ENCODE measurements at regions not wholly inside any gene's neighbourhood (a gene's known extent, or its start where the extent isn't known, plus 50 kb on each side); places are given as distances from the start of the nearest gene placed in this dataset.
A peak's percentile ranks its signal among the peaks of the same experiment; 100 is the strongest.

DNA sequence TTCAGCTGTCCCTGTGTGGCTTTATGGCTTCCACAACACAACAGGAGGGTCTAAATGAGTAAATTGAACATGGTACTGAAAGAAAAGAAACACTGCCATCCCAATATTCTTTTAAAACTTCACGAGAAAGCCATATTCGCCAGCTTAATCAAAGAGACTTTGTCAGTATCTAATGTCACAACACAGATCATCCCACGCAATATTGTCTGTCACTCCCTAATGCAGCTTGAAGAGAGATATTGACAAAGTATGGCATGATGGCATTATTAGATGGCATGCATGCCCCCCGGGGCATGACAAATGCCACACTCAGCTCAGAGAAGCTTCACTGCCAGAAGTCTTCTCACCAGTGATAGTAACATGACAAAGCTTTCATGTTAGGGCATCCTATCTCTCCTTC is 197.8 kb downstream of the TTC8 start:
- no peak for DNase-seq

DNA sequence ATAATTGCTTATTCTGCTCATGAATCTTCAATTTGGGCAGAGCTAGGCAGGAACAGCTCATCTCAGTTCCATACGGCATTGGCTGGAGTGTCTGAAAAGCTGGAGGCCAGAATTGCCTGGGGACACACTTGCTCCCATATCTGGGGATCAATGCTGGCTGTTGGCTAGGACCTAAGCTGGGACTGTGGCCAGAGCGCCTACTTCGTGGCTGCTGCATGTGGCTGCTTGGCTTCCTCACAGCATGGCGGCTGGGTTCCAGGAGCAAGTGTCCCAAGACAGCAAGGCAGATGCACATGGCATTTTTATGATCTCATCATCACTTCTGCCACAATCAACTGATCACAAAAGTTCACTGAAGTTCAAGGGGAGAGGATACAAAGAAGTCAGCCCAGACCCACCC is 200.2 kb downstream of the TTC8 start:
- DNase-seq: no peak

DNA sequence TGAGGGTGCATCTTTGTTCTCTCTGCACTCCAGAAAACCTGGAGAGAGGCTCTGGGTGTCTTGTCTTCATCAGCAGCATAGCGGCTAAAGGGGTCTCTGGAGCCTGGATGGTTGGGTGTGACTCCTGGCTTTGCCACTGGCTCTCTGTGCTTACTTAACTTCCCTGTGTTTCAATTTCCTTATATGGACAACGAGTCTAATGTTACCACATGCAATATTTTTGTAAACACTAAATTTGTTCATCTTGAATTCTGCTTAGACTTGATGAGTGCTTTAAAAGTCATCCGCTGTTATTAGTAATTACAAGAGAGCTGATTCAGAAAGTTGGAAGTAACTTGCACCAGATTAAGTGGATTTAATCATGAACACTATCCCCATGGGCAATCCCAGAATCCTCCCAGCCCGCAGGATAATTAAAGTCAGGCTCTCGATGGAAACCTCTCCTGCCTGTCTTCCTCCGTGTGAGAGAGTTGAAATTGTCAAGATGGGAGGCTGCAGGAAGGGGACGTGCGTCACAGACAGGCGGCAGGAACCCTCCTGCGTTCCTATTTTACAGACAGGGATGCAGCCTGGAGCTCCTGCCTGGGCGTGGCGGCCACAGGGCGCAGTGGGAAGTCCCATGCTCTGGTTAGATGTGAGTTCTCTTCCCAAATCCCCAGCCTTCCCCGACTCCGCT is 201.2 kb downstream of the TTC8 start:
- DNase-seq: no peak

DNA sequence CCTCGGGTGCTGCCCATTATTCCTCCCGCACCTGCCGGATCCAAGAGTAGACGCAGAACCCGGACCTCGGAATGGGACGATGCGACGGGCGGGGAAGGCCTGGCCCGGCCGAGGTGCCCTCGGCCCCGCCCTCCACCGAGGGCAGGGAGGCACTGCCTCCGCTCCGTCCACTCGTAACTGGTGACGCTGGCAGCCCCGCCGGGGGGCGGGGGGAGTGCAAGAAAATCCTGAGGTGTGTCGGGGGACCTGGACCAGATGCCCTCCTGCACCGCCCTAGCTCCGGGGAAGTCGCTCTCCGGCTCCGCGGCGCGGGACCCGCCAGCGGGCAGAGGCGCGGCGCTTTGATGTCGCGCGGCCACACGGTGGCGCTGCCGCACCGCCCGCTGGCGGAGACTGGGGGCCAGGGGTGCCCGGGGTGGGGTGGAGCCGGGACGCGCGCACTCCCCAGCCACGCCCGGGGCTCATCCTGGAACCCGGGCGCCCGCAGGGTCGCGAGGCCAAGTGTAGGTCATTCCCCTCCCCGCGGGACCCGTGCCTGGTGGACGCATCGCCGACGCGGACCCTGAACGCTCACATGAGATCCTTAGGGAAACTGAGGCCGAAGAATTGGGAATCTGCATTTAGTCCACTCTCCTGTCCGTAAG is 202.8 kb downstream of the TTC8 start:
- DNase-seq: peak; percentile 72

DNA sequence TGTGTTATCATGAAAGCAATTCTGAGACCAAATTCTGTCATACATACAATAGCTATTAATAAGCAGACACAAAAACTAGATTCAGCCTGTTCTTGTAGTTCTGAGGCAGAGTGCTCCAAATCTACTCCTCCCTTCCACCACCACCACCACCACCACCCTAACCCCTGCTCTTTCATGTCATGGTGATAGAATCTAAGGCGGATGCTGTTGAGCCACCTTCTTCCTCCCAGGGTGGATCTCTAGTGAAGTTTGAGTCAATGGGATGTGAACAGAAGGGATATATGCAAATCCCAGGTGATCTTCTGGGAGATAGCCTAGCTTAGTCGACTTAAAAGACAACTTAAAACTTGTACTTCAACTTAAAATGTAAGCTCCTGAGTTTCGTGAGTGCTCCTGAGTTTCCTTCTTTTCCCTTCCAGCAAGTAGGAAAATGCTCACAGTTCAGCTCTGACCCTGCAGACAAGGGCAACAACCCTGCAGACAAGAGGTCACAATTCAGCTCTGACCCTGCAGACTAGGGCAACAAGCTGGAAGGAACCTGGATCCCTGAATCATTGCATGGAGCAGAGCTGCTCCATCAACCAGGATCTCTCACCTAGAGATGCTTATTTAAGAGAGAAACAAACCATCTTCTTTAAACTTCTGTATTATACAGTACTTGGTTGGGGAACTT is 204.1 kb downstream of the TTC8 start:
- no peak for DNase-seq

DNA sequence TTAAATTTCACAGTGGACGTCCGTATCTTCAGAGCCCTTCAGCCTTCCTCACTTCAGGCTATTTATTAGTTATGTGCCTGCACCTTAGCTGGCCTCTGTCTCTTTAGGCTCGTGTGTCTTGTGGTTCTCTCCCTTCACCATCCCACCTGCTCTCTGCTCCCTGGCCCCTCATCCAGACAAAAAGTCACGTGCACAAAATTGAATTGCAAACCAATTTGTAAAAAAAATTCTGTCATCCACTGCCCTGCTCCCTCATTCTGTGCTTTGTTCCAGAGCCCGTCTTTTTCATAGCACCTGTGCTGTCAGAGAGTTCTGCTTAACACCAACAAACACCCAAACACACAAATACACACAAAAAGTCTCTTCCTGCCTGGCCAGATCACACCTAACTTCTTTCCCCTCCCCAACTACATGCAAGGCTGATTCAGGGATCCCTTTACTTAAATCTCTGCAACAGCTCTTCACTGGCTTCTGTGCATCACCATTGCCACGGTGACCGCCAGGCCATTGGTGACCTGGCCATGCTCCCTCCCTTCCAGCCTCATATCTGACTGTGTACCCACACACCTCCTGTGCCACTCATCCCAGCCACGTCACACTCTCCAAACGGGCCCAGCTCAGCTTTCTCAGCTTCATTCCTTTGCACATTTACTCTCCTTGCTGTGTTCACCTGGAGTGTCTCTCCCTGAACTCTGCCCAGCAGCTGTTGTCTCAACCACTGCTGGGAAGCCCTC is 205.7 kb downstream of the TTC8 start:
- DNase-seq: no peak

DNA sequence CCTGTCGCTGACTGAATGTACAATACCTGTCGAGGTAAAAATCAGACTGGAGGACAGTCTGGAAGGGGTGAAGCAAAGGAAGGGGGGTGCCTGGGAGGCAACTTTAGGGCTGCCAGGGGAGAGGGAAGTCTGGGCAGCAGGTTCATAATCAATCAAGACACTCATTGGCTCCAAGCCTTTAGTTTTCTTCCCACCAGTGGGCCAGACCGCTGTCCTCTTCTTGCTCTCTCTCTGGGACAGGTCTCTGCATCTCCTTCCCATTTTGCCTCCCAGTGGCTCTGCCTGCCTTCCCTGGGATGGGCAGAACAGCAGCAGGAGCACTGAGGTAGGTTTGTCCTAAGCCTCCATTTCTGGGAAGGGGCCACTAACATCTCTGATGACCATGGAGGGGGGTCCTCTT is 206.5 kb downstream of the TTC8 start:
- no peak for DNase-seq

DNA sequence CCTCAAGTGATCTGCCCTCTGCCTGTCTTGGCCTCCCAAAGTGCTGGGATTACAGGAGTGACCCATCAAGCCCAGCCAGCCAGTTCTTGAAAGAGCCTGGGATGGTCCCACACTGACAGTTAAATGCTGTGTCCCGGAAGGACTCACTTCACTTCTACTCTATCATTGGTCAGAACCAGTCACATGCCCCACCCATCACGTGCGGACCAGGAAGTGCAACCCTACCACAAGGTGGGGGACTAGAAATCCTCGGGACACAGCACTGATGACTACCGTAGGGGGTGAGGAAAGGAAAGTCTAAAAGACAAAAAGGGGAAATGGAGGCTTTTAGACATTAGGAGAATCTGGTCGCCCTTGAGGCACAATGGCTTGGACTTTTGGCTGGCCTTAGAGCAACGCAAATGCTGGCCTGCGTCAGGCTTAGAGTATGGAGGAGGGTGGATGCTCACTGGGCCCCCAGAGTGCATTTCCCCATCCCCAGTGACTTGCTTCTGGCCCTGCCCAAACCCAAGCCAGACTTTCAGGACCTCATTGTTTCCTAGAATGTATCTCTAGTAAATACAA is 207.7 kb downstream of the TTC8 start:
- DNase-seq: no peak

DNA sequence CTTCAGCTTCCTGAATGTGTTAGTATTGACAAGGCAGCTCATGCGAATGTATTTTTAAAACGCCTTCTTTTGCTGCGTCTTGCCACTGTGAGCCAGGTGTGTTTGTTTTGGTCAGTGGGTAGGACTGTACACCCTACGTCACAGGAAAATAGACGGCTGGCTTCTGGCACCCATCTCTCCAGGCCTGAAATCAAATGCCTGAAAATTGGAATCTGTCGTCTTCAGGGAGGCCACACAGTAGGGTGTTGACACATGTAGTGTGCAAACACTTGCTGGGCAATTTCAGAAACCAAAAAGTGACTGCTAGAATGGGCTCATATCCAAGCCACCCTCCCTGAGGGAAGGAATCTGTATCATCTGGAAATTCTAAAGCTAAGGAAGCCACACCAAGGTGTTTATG is 209.3 kb downstream of the TTC8 start:
- DNase-seq: no peak

DNA sequence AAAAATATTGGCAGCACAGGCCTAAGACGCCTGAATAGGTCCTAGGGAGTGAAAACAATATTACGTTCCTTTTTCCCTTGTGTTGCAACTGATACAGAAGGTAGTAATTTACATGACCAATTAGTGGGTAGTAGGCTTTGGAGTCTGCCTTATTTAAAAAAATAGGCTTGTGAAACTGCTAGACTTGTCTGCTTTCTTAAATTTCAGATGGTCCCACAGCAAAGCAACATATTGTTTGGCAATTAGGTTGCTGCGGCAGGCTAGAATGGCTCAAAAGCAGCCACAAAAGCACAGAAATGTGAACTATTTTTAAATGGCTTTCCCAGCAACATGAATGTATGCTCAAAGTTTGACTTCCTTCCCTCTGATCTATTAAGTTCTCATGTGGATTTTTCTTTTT is 211.9 kb downstream of the TTC8 start:
- peak; percentile 5 for DNase-seq

DNA sequence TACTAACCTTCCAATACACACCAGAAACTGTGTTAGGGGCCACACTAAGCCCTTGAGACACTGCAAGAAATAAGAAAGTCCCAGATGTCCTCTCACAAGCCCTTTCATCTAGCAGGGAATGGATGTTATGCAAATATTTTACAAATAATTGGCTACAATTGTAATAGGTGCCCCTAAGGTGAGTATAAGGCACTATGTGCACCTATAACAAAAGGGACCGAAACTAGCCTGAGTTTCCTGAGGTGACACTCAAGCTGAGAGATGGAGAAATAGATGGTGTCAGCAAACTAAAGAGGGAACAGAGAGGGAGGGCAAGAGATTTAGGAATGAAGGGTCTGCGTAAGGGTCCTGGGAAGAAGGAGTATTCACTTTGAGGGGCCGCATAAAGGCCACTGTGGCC is 212.6 kb downstream of the TTC8 start:
- DNase-seq: peak; percentile 0

DNA sequence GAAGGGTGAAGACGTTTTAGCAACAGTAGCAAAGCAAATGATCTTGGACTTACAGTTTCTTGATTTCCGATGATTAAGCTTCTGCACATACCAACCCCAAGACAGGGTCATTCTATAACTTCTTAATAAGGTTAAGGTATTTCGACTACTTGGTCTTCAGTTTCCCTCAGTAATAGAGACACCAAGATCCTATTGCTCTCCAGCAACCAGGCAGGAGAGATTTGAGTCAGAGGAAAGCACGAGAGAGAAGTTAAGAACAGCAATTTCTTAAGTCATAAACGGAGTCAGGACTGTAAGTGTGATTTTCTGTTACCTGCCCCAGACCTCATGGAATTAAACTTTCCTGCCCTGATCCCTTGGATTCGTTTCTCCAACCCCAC is 215.6 kb downstream of the TTC8 start:
- no peak for DNase-seq

DNA sequence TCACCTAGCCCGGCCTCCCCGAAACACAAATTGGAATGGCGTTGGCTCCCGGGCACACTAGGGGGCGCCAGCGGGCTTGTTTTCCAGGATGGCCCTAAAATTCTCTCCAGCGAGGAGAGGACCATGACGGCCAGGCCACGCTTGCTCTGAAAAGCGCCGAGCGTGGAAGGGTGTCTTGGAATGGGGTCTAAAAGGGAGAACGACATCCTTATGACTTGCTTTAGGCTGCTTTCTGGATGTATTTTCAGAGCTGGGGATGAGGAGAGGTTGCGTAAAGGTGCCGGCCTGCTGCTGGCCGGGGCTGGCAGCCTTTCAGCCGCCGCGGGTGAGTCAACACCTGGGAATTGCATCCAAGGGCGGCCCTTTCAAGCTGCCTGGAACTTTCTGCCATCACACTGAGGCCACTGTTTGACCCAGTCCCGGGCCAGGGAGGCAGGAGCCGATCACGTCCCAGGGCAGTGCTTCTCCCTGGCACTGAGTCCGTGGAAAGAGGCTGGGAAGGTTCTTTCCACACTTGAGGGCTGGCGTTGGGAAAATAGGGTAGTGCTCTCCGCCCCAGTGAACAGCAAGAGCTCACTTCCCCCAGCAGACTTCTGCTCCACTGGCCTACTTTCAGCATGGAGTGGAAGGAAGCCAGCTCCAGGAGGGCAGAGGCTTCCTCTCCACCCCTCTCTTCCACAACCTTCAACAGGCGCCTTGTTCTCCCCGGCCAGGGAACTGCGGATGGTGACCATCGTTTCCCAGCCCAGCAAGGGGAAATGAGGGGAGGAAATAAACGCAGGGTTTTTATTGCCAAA is 216.2 kb downstream of the TTC8 start:
- peak; percentile 95 for DNase-seq

DNA sequence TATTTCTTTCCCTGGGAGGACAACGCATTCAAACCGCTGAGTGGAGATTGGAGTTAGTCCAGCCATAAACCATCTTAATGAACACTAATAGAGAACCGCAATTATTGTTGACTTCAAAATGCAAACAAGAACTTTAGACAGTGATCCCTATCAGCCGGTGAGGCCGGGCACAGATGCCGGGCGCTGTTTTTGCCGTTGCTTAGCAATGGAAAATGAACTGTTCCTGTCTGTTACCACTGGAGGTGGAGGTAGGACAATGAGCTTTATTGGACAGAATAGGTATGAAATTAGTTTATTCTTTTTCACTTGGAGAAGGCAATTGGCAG is 216.8 kb downstream of the TTC8 start:
- DNase-seq: no peak

DNA sequence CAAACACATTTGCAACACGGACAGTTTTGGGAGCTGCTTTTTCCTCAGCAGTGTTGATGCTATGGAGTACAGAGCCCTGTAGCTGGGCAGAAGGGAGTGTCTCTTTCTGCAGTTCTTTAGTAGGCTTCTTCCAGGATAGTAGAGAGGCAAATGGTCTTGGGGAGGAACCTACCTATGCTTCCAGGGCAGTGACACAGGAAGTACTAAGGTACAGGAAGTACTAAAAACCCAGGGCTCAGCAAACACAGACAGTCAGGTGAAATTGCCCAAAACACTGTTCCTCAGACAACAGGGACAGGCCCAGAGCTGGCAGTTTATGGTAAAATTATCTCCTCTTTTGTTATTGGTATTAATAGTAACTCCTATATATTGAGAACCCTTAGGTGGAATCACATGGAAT is 217.6 kb downstream of the TTC8 start:
- no peak for DNase-seq

DNA sequence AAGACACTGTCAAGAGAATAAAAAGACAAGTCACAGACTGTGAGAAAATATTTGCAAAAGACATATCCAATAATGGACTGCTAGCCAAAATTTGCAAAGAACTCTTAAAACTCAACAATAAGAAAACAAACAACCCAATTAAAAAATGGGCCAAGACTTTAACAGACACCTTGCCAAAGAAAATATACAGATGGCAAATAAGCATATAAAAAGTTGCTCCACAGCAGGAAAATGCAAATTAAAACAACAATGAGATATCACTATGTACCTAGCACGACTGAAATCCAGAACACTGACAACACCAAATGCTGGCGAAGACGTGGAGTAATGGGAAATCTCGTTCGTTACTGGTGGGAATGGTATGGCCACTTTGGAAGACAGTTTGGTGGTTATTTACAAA is 228.9 kb downstream of the TTC8 start:
- DNase-seq: no peak

DNA sequence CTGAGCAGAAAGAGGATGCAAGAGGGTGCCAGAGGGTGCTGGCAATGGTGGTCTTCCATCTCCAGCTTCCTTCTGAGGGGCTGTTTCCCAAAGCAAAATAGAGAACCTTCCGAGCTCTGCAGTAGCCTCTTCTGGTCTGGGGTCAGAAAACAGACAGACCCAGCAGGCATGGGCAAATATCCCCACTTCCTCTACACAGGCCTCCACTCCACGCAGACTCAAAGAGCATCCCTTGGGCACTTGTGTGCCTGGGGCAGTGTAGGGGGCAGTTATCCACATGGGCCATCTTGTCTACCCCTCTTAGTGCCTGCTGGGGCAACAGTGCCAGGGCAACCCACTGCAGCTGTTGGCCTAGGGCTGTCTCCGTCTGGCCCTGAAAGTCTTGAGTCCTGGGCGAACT is 231.9 kb downstream of the TTC8 start:
- no peak for DNase-seq

DNA sequence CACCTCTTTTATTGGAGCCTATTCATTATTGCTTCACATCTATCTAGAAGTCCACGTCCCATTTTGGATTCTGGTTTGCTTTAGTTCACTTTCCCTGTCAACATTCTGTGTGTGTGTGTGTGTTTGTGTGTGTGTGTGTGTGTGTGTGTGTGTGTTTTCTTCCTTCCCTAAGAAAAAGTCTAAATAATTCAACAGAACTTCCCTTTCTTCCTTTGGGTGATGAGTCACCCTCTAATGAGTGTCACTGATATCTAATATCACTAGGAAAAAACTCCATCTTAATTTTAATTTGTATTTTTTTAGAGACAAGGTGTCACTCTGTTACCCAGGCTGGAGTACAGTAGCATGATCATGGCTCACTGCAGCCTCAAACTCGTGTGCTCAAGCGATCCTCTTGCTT is 234.2 kb downstream of the TTC8 start:
- no peak for DNase-seq

DNA sequence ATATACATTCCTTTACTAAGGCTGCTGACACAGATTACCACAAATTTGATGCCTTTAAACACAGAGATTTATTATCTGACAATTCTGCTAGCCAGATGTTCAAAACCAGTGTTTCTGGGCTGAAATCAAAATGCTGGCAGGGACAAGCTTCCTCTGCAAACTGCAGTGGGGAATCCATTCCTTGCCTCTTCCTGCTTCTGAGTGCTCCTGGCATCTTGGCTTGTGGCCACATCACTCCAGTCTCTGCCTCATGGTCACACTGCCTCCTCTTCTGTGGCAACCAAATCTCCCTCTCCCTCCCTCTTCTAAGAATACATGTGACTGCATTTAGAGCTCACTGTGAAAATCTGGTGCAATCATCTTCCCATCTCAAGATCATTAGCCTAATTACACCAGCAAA is 235.7 kb downstream of the TTC8 start:
- no peak for DNase-seq

DNA sequence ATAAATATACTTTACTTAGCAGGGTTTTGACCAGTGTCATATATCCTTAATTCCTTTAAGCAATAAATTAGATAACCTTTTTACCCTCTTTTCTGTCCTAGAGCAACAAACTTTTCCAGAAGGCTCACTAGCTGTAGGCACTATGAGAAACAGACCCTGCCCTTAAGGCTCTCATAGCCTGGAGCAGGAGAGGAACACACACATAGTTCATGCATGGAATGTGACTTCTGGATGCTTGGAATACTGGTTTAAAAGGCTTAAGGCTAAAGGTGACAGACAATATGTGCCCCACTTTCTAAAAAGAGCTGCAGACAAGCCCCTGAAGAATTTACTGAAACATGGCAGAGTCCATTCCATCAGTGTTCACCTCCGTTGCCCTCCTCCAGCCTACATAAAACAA is 237.2 kb downstream of the TTC8 start:
- peak; percentile 69 for DNase-seq

DNA sequence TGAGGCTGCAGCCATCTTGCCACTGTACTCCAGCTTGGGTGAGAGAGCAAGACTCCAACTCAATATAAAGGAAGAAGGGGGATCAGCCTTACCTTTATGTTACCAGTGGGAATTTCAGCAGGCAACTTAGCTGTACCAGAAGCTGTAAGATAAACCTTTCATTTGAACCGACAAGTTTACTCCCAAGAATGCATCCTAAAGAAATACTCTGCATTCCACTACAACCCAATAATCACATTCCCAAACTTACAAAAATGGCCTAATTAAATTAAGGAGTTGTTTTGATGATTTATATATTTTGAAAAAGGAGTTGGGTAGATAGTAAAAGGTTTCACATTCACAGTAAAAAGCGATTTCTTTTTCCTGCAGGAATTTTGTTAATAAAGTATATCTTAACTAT is 241.4 kb downstream of the TTC8 start:
- DNase-seq: no peak

DNA sequence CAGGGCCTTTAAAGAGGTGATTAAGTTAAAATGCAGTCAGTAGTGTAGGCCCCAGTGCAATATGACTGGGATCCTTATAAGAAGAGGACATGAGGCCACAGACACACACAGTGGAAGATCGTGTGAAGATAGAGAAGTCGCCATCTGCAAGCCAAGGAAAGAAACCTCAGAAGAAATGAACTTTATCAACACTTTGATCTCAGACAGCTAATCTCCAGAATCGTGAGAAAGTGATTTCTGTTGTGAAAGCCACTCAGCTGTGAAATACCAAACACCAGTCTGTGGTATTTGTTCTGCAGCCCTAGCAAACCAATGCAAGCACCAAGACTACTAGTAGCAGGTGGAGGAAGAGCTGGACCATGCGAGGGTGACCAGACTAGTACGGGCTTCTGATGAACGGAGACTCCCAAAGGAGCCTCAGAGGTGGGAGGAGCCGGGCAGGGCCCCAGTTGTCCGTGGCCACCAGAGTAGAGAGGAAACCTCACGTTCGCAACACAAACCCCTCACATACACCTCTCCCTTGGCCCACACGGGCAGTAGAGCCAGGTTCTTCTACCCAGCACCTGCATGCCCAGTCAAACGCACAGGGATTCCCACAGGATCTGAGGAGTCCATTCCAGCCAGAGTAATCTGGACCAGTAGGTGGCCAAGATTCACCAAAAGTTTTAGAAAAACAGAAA is 243.0 kb downstream of the TTC8 start:
- no peak for DNase-seq
